ENCODE measurements at regions not wholly inside any gene's neighbourhood (a gene's known extent, or its start where the extent isn't known, plus 50 kb on each side); places are given as distances from the start of the nearest gene placed in this dataset.

GRCh38 chr16:86789621-86790051 lies 211.3 kb downstream of the FOXL1 start:
- no peak for DNase-seq (ENCODE audit: low read depth in 1 of 2, low spot score in 1 of 2)
- Histone ChIP-seq H3K4me3 (no peak overlapping the region), H3K27ac (no peak overlapping the region), H3K36me3 (no peaks in the 10 kb centered on the region), H3K4me1 (ENCODE audit: low read depth) (no peaks in the 10 kb centered on the region), H3K9me3 (ENCODE audit: low read depth) (no peaks in the 10 kb centered on the region), H3K27me3 (no peaks in the 10 kb centered on the region)
- TF ChIP-seq CTCF (IDR thresholded peaks at IDR 0.05; ENCODE audit: low read depth, low read length) = no peak

GRCh38 chr16:86791287-86792035 lies 213.1 kb downstream of the FOXL1 start:
- Histone ChIP-seq H3K36me3 (no peaks in the 10 kb centered on the region), H3K4me3 (no peak overlapping the region), H3K9me3 (ENCODE audit: low read depth) (no peaks in the 10 kb centered on the region), H3K4me1 (ENCODE audit: low read depth) (no peaks in the 10 kb centered on the region), H3K27ac (no peak overlapping the region), H3K27me3 (no peaks in the 10 kb centered on the region)
- DNase-seq (ENCODE audit: low read depth in 1 of 2, low spot score in 1 of 2) = no peak
- no peak for TF ChIP-seq CTCF (IDR thresholded peaks at IDR 0.05; ENCODE audit: low read depth, low read length)

GRCh38 chr16:86794216-86794864 lies 216.0 kb downstream of the FOXL1 start:
- no peak overlapping the region for H3K4me3 ChIP-seq
- H3K4me1 ChIP-seq (ENCODE audit: low read depth) = no peaks in the 10 kb centered on the region
- no peak for DNase-seq (ENCODE audit: low read depth in 1 of 2, low spot score in 1 of 2)
- H3K27me3 ChIP-seq = no peaks in the 10 kb centered on the region
- no peaks in the 10 kb centered on the region for H3K36me3 ChIP-seq
- no peak overlapping the region for H3K27ac ChIP-seq
- H3K9me3 ChIP-seq (ENCODE audit: low read depth) = no peaks in the 10 kb centered on the region
- no peak for TF ChIP-seq CTCF (IDR thresholded peaks at IDR 0.05; ENCODE audit: low read depth, low read length)

- no peak overlapping the region for H3K27ac ChIP-seq
- H3K4me3 ChIP-seq = no peak overlapping the region
- H3K36me3 ChIP-seq = no peaks in the 10 kb centered on the region
- H3K9me3 ChIP-seq (ENCODE audit: low read depth) = no peaks in the 10 kb centered on the region
- no peak for DNase-seq (ENCODE audit: low read depth in 1 of 2, low spot score in 1 of 2)
- TF ChIP-seq CTCF (IDR thresholded peaks at IDR 0.05; ENCODE audit: low read depth, low read length) = no peak
- peaks cover 11% of the 10 kb centered on the region for H3K4me1 ChIP-seq (ENCODE audit: low read depth)
- H3K27me3 ChIP-seq = no peaks in the 10 kb centered on the region
These were observed 219.4 kb downstream of the FOXL1 start for GRCh38 chr16:86797700-86798099.

- Histone ChIP-seq H3K36me3 (no peaks in the 10 kb centered on the region), H3K9me3 (ENCODE audit: low read depth) (no peaks in the 10 kb centered on the region), H3K4me3 (no peak overlapping the region), H3K27ac (no peak overlapping the region), H3K27me3 (no peaks in the 10 kb centered on the region), H3K4me1 (ENCODE audit: low read depth) (peaks cover 11% of the 10 kb centered on the region)
- no peak for DNase-seq (ENCODE audit: low read depth in 1 of 2, low spot score in 1 of 2)
- TF ChIP-seq CTCF (IDR thresholded peaks at IDR 0.05; ENCODE audit: low read depth, low read length) = no peak
These were observed 220.1 kb downstream of the FOXL1 start for GRCh38 chr16:86798247-86799041.

Measured in cardiac muscle cell (in vitro differentiated cells and primary cell).